OCI-LY3 (cell line): ENCODE measurements at regions not wholly inside any gene's neighbourhood (a gene's known extent, or its start where the extent isn't known, plus 50 kb on each side); places are given as distances from the start of the nearest gene placed in this dataset.

Experiments
- H2AFZ ChIP-seq: fragments of 200-600, 300-600 bp; shearing (Covaris generic); 2 replicates; pipeline ENCODE4 v1.6.0; 2014; ENCODE audit warnings: antibody characterized with exemption, low read depth, low read length
- H3K27ac ChIP-seq: fragments of 200-600, 300-600 bp; sonication (generic); 2 replicates; pipeline ENCODE4 v1.5.1; 2014; ENCODE audit warnings: mild to moderate bottlenecking, low read length, moderate library complexity, mixed read lengths
- H3K27me3 ChIP-seq: fragments of 200-600, 300-600 bp; sonication (generic); 2 replicates; pipeline ENCODE4 v1.6.1; 2014; ENCODE audit warnings: low read depth, low read length, mixed read lengths
- H3K36me3 ChIP-seq: fragments of 200-600, 300-600 bp; sonication (generic); replicated peaks from 2 replicates; pipeline ENCODE3; 2014; ENCODE audit warnings: low read depth, low read length, mixed read lengths
- H3K4me1 ChIP-seq: fragments of 300-600, 200-600 bp; sonication (generic); 2 replicates; pipeline ENCODE4 v1.6.1; 2014; ENCODE audit warnings: low read length, mixed read lengths
- H3K4me2 ChIP-seq: fragments of 200-600, 300-600 bp; sonication (generic); 2 replicates; pipeline ENCODE4 v1.6.1; 2014; ENCODE audit warnings: low read length, mixed read lengths
- H3K4me3 ChIP-seq: fragments of 300-600, 200-600 bp; sonication (generic); 2 replicates; pipeline ENCODE4 v1.5.1; 2014; ENCODE audit warnings: antibody characterized with exemption, mild to moderate bottlenecking, low read length, moderate library complexity
- H3K79me2 ChIP-seq: fragments of 300-600, 200-600 bp; shearing (Covaris generic); 2 replicates; pipeline ENCODE4 v1.6.1; 2014; ENCODE audit warnings: mild to moderate bottlenecking, low read length, mixed read lengths
- H3K9ac ChIP-seq: fragments of 300-600, 200-600 bp; shearing (Covaris generic); 2 replicates; pipeline ENCODE4 v1.6.0; 2014; ENCODE audit warnings: mild to moderate bottlenecking, low read length, moderate library complexity
- H3K9me3 ChIP-seq: fragments of 200-600, 300-600 bp; shearing (Covaris generic); 2 replicates; pipeline ENCODE4 v1.6.1; 2014; ENCODE audit warnings: low read length, mixed read lengths; ENCODE audit not compliant: insufficient read depth
- H4K20me1 ChIP-seq: fragments of 200-600, 300-600 bp; sonication (generic); 2 replicates; pipeline ENCODE4 v1.6.1; 2016; ENCODE audit warnings: low read length, mixed read lengths; ENCODE audit not compliant: insufficient read depth
- EZH2phosphoT487 ChIP-seq: fragments of 200-600 bp; shearing (Covaris generic); IDR thresholded peaks from 2 replicates; pipeline ENCODE4 v1.6.1; 2018; ENCODE audit warnings: antibody characterized with exemption, mixed run types, low read depth
- TF ChIP-seq, protein P1 (sequence below): fragments of 200-600, 300-600 bp; sonication (generic); IDR thresholded peaks from 2 replicates; pipeline ENCODE4 v1.5.1; 2014; ENCODE audit warnings: antibody characterized with exemption, low read length, low read depth

DNA sequence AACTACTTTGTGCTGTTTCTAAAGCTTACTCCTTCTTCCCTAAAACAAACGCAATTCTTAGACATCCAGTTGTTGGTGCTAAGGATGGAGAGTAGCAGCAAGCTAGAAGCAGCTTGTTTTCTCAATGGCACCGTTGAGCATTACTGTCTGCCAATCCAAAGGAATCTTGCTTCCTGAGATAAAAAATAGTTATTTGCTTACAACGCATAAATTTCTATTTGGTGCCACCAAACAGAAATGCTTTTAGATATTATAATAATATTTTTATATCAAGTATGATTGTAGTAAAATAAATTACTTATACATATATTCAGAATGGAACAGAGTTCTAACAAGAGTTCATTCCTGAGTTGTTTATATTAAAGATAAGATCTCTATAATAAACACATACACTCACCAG lies 434.7 kb downstream of the CPS1 start:
- H4K20me1 ChIP-seq: no peaks in the 10 kb centered on the region
- no peak overlapping the region for H3K4me3 ChIP-seq
- no peak overlapping the region for H3K4me2 ChIP-seq
- no peaks in the 10 kb centered on the region for H3K9me3 ChIP-seq
- no peak overlapping the region for H2AFZ ChIP-seq
- no peaks in the 10 kb centered on the region for H3K36me3 ChIP-seq
- H3K9ac ChIP-seq: no peak overlapping the region
- no peaks in the 10 kb centered on the region for H3K4me1 ChIP-seq
- no peaks in the 10 kb centered on the region for H3K79me2 ChIP-seq
- TF ChIP-seq, protein P1, sequence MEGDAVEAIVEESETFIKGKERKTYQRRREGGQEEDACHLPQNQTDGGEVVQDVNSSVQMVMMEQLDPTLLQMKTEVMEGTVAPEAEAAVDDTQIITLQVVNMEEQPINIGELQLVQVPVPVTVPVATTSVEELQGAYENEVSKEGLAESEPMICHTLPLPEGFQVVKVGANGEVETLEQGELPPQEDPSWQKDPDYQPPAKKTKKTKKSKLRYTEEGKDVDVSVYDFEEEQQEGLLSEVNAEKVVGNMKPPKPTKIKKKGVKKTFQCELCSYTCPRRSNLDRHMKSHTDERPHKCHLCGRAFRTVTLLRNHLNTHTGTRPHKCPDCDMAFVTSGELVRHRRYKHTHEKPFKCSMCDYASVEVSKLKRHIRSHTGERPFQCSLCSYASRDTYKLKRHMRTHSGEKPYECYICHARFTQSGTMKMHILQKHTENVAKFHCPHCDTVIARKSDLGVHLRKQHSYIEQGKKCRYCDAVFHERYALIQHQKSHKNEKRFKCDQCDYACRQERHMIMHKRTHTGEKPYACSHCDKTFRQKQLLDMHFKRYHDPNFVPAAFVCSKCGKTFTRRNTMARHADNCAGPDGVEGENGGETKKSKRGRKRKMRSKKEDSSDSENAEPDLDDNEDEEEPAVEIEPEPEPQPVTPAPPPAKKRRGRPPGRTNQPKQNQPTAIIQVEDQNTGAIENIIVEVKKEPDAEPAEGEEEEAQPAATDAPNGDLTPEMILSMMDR: no peak
- no peak for TF ChIP-seq EZH2phosphoT487
- H3K27me3 ChIP-seq: no peaks in the 10 kb centered on the region
- H3K27ac ChIP-seq: no peak overlapping the region

DNA sequence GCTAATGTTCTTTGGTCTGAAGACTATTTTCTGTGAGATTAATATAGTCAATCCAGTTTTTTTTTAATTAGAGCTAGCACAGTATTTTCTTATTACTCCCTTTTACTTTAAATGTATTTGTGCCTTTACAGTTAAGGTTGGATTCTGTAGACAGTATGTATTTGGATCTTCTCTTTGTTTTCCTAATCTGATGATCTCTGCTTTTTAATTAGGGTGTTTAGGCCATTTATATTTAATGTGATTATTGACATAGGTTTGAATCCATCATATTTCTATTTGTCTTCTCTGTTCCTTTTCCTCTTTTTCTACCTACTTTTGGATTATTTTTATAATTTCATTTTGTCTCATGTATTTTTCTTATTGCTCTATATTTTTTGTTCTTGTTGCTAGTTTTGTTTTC lies 437.7 kb downstream of the CPS1 start:
- no peaks in the 10 kb centered on the region for H3K4me1 ChIP-seq
- no peaks in the 10 kb centered on the region for H3K79me2 ChIP-seq
- no peak overlapping the region for H3K9ac ChIP-seq
- TF ChIP-seq, protein P1: no peak
- no peak for TF ChIP-seq EZH2phosphoT487
- no peaks in the 10 kb centered on the region for H4K20me1 ChIP-seq
- H3K27me3 ChIP-seq: no peaks in the 10 kb centered on the region
- H3K4me3 ChIP-seq: no peak overlapping the region
- H3K27ac ChIP-seq: no peak overlapping the region
- no peak overlapping the region for H3K4me2 ChIP-seq
- H2AFZ ChIP-seq: no peak overlapping the region
- no peaks in the 10 kb centered on the region for H3K36me3 ChIP-seq
- no peaks in the 10 kb centered on the region for H3K9me3 ChIP-seq

DNA sequence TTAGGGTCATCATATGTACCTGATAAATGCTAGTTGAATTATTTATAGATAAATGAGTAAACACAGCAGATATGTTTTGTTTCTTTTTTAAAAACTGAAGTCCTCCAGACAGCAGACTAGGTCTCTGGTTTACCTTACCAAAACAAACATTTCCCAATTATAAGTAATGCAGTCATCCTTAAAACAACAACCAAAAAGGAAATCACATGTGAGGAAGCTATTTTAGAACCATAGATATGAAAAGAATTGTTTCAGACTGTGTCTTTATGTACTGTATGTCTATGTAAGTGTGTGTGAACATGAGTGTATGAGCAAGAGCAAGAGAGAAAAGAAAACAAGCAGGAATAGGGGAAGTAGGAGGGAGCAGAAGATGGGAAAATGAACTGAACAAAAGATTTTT lies 441.0 kb downstream of the CPS1 start:
- no peak overlapping the region for H3K4me2 ChIP-seq
- H3K27ac ChIP-seq: no peak overlapping the region
- no peaks in the 10 kb centered on the region for H3K27me3 ChIP-seq
- H3K9me3 ChIP-seq: no peaks in the 10 kb centered on the region
- TF ChIP-seq, protein P1: no peak
- no peak for TF ChIP-seq EZH2phosphoT487
- H2AFZ ChIP-seq: no peak overlapping the region
- no peaks in the 10 kb centered on the region for H3K36me3 ChIP-seq
- no peaks in the 10 kb centered on the region for H4K20me1 ChIP-seq
- H3K4me3 ChIP-seq: no peak overlapping the region
- no peaks in the 10 kb centered on the region for H3K79me2 ChIP-seq
- no peak overlapping the region for H3K9ac ChIP-seq
- H3K4me1 ChIP-seq: no peaks in the 10 kb centered on the region

DNA sequence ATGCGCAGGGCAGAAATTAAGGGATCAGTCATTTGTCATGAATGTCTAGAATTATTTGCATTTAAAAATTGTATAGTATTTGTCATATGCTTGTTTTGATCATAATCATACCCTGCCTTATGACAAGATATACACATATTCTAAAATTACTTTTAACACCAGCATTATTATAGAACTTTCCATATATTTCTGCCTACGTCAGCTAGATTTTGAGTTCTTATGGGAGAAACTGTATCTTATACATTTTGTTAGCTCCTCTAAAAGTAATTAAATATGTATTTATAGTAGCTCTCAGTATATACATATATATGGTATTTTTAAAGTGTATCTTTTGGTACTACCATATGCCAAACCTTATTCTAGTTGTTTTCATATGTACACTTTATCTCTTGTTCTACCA lies 441.9 kb downstream of the CPS1 start:
- H3K9me3 ChIP-seq: no peaks in the 10 kb centered on the region
- no peaks in the 10 kb centered on the region for H4K20me1 ChIP-seq
- no peaks in the 10 kb centered on the region for H3K27me3 ChIP-seq
- TF ChIP-seq EZH2phosphoT487: no peak
- TF ChIP-seq, protein P1: no peak
- H3K4me3 ChIP-seq: no peak overlapping the region
- no peak overlapping the region for H2AFZ ChIP-seq
- H3K27ac ChIP-seq: no peak overlapping the region
- H3K9ac ChIP-seq: no peak overlapping the region
- no peaks in the 10 kb centered on the region for H3K79me2 ChIP-seq
- H3K36me3 ChIP-seq: no peaks in the 10 kb centered on the region
- H3K4me1 ChIP-seq: no peaks in the 10 kb centered on the region
- no peak overlapping the region for H3K4me2 ChIP-seq
